ENCODE measurements at regions not wholly inside any gene's neighbourhood (a gene's known extent, or its start where the extent isn't known, plus 50 kb on each side); places are given as distances from the start of the nearest gene placed in this dataset.

DNA sequence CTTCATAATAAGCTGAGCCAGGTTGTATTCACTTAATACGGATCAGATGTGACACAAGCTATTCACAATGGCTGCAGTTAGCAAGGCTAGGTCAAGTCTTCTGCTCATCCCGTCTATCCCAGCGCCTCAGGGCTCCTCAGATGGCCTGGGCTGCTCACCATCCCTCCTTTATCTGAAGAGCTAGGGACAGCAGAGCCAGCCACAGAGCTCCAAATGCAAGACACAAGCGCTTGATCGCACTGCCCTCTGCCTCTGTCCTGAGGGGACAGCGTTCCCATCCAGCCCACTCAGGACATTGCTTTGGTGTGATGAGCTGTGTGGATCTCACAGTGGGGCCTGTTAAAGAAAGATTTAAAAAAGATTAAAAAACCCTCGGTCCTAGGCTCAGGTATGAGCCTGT lies 254.4 kb upstream of the HS6ST1 start:
- in situ Hi-C loops (cut with HindIII; ENCODE audit: low pct_ligation_motif_present, low sequenced_read_pairs) = no loop called here
- Histone ChIP-seq H3K36me3 (replicated peaks) (no peaks in the 10 kb centered on the region), H3K4me3 (ENCODE audit: low read depth, low read length) (no peak overlapping the region), H3K27me3 (replicated peaks) (no peaks in the 10 kb centered on the region), H3K27ac (no peak overlapping the region)
- no peak for DNase-seq
- TF ChIP-seq, protein P1, sequence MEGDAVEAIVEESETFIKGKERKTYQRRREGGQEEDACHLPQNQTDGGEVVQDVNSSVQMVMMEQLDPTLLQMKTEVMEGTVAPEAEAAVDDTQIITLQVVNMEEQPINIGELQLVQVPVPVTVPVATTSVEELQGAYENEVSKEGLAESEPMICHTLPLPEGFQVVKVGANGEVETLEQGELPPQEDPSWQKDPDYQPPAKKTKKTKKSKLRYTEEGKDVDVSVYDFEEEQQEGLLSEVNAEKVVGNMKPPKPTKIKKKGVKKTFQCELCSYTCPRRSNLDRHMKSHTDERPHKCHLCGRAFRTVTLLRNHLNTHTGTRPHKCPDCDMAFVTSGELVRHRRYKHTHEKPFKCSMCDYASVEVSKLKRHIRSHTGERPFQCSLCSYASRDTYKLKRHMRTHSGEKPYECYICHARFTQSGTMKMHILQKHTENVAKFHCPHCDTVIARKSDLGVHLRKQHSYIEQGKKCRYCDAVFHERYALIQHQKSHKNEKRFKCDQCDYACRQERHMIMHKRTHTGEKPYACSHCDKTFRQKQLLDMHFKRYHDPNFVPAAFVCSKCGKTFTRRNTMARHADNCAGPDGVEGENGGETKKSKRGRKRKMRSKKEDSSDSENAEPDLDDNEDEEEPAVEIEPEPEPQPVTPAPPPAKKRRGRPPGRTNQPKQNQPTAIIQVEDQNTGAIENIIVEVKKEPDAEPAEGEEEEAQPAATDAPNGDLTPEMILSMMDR (IDR thresholded peaks at IDR 0.05; ENCODE audit: low read depth, low read length, missing control alignments) = no peak

DNA sequence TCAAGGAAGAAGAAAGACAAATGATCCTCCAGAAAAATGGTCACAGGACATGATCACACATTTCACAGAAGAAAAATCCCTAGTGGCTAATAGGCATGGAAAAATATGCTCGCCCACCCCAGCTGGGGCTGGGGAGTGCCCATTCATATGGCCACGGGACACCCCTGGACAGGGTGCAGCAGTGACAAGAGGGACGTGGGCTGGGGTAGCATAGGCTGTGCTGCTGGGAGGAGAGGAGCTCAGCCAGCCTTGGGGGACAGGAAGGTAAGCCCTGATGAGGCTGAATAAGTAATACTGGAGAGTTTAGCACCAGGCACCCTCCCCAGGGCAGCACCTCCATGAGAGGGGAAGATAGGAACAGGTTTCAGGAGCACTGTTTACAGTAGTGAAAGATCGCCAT lies 254.9 kb upstream of the HS6ST1 start:
- Histone ChIP-seq H3K36me3 (replicated peaks) (no peaks in the 10 kb centered on the region), H3K27ac (no peak overlapping the region), H3K4me3 (ENCODE audit: low read depth, low read length) (no peak overlapping the region), H3K27me3 (replicated peaks) (no peaks in the 10 kb centered on the region)
- no peak for DNase-seq
- TF ChIP-seq, protein P1 (IDR thresholded peaks at IDR 0.05; ENCODE audit: low read depth, low read length, missing control alignments) = no peak
- in situ Hi-C loops (cut with HindIII; ENCODE audit: low pct_ligation_motif_present, low sequenced_read_pairs) = no loop called here

DNA sequence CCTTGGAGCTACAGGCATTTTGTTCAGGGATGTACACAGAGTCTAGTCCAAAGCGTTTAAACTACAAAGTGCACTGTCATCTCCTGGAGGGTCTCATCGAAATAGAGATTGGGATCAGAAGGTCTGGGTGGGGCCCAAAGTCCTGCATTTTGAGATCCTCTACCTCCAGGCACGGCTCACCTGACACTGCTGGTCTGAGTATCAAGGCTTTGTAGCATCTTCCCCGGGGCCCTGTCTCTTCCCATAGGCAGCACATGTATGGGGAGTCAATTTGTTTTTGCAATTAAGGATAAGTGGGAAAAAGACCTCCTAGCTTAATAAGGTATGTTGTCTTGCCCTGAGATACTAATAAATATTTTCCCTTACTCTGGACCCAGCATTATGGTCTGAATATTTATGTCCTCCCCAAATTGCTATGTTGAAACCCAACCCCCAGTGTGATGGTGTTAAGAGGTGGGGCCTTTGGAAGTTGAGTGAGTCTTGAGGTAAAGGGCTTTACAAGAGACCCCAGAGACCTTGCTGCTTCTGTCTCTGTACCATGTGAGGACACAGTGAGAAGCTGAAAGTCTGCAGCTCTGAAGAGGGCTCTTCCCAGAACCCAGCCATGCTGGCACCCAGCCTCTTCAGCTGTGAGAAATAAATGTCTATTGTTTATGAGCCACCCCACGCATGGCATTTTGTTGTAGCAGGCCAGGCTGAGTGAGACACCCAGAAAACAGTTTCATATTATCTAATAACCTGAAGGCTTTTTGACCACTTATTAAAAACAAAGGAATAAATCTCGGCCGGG lies 258.7 kb upstream of the HS6ST1 start:
- in situ Hi-C loops (cut with HindIII; ENCODE audit: low pct_ligation_motif_present, low sequenced_read_pairs) = no loop called here
- Histone ChIP-seq H3K27ac (no peak overlapping the region), H3K4me3 (ENCODE audit: low read depth, low read length) (no peak overlapping the region), H3K36me3 (replicated peaks) (no peaks in the 10 kb centered on the region), H3K27me3 (replicated peaks) (no peaks in the 10 kb centered on the region)
- TF ChIP-seq, protein P1 (IDR thresholded peaks at IDR 0.05; ENCODE audit: low read depth, low read length, missing control alignments) = no peak
- DNase-seq = no peak

DNA sequence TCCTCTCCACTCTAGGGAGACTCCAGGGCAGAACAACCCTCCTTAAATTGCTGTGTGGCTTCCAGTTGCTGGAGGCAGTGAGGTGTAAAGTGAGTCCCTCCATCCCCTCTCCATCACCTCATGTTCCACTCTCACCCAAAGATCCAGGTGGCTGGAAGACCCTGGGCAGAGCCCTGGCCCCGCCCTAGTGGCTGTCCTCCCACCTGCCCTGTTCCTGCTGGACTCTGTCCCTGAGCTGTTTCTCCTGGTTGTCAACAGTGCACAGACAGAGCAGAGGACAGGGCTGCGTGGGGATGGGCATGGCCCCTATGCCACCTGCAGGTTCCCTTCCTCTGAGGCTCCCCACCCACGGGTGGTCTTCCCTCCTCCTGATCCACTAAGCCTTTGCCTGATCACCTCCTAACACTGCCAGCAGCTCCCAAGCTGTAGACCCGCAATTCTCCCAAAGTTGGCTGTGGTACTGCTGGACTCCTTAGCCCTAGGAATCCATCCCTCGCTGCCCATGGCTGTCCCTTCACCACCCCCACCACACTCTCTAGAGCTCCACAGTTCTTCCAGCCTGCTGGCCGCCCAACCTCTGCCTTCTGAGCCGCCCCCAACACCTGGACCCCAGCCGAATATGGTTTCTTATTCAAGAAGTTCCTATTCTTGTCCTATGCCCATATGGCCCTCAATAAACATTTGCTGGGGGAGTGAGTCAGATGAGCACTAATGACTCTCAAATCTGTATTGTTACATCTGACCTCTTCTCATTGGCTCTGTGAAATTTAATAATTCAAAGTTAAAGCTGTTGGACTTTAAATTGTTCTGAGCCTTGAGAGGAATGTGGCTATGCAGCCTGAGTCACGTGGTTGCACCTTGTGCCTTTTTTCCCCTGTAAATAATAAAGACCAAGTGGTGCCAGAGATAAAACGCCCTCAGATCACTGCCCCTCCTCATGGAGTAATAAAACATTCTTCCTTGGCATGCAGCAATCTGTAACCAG lies 260.0 kb upstream of the HS6ST1 start:
- Histone ChIP-seq H3K4me3 (ENCODE audit: low read depth, low read length) (no peak overlapping the region), H3K27me3 (replicated peaks) (no peaks in the 10 kb centered on the region), H3K36me3 (replicated peaks) (no peaks in the 10 kb centered on the region), H3K27ac (no peak overlapping the region)
- in situ Hi-C loops (cut with HindIII; ENCODE audit: low pct_ligation_motif_present, low sequenced_read_pairs) = no loop called here
- no peak for DNase-seq
- TF ChIP-seq, protein P1 (IDR thresholded peaks at IDR 0.05; ENCODE audit: low read depth, low read length, missing control alignments) = no peak

DNA sequence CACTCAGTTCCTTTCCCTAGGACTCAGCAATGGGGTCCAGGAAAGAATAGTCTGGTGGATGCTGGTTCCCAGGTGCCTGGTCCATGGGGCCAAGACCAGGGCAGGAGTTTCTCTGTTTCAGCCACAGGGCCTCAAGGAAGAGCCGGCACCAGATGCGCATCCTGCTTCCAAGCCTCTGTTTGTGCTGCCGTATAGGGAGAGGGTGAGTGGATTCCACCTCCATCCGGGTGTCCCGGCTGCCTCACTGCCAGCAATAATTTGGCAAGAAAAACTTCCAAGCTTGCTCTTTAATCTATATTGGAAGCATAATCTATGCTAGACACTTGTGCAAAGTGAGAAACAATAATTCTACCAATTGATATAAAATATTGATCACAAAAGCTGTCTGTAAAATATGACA lies 261.2 kb upstream of the HS6ST1 start:
- no peak overlapping the region for H3K27ac ChIP-seq
- no peaks in the 10 kb centered on the region for H3K27me3 ChIP-seq (replicated peaks)
- TF ChIP-seq, protein P1 (IDR thresholded peaks at IDR 0.05; ENCODE audit: low read depth, low read length, missing control alignments) = no peak
- H3K36me3 ChIP-seq (replicated peaks) = no peaks in the 10 kb centered on the region
- no peak overlapping the region for H3K4me3 ChIP-seq (ENCODE audit: low read depth, low read length)
- in situ Hi-C loops (cut with HindIII; ENCODE audit: low pct_ligation_motif_present, low sequenced_read_pairs) = no loop called here
- no peak for DNase-seq

All from brain microvascular endothelial cell (primary cell).